ENCODE measurements at regions not wholly inside any gene's neighbourhood (a gene's known extent, or its start where the extent isn't known, plus 50 kb on each side); places are given as distances from the start of the nearest gene placed in this dataset.
A peak's percentile ranks its signal among the peaks of the same experiment; 100 is the strongest.

DNA sequence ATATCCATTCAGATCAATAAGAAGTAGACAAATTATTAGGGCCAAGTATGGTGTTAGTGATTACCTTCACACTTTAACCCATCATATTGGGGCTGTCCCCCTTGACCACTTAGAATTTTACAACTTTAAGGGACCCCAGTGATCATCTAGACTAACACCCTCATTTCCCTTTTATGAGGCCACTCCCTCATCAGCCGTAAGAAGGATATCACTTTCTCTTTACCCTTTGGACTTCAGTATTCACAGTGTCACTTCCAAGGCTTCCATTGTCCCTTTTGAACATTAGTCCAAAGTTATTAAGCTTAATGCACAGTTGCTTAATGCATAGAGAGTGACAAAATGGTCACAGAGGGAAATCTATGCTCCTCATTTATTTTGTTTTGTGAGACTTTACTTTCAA is 172.4 kb upstream of the MPPED2 start:
- Histone ChIP-seq H3K9me3 (peaks cover 0 to 9% (median 0%) of the 10 kb centered on the region in 3 donors), H3K4me1 (no peaks in the 10 kb centered on the region)
- WGBS, 2 donors, result 47 to 54% methylated on average over 1 of the region's 1 CpG

GRCh38 chr11:30758012-30758411 is 171.9 kb upstream of the MPPED2 start:
- no peaks in the 10 kb centered on the region for H3K36me3 ChIP-seq

More for the DNA sequence above, 172.4 kb upstream of the MPPED2 start:
- Histone ChIP-seq H3K27me3 (no peaks in the 10 kb centered on the region), H3K4me3 (no peak overlapping the region), H3K27ac (no peak overlapping the region), H3K36me3 (no peaks in the 10 kb centered on the region)
- DNase-seq, result no peak
- intact Hi-C loops (cut with DNase I), result no loop called here
- TF ChIP-seq, protein P1, sequence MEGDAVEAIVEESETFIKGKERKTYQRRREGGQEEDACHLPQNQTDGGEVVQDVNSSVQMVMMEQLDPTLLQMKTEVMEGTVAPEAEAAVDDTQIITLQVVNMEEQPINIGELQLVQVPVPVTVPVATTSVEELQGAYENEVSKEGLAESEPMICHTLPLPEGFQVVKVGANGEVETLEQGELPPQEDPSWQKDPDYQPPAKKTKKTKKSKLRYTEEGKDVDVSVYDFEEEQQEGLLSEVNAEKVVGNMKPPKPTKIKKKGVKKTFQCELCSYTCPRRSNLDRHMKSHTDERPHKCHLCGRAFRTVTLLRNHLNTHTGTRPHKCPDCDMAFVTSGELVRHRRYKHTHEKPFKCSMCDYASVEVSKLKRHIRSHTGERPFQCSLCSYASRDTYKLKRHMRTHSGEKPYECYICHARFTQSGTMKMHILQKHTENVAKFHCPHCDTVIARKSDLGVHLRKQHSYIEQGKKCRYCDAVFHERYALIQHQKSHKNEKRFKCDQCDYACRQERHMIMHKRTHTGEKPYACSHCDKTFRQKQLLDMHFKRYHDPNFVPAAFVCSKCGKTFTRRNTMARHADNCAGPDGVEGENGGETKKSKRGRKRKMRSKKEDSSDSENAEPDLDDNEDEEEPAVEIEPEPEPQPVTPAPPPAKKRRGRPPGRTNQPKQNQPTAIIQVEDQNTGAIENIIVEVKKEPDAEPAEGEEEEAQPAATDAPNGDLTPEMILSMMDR (IDR thresholded peaks at IDR 0.05), result no peak
- TF ChIP-seq POLR2A (IDR thresholded peaks at IDR 0.05), result no peak

DNA sequence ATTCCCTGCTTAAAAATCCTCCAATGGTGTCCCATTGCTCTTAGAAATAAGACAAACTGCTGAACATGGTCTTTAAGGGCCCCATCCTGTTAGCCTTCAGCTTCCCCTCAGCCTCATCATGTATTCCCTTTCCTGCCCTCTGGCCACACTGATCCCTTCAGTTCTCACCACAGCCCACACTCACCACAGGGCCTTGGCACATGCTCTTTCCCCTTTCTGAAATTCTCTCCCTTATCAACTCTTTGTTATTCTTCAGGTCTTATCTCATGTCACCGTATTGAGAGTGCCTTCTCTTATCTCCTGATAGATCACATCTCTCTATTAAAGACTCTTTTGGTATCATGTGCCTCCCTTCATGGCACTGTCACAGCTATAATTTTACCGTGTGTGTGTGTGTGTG is 167.8 kb upstream of the MPPED2 start:
- Histone ChIP-seq H3K4me3 (no peak overlapping the region), H3K9me3 (no peaks in the 10 kb centered on the region), H3K27me3 (no peaks in the 10 kb centered on the region), H3K4me1 (no peaks in the 10 kb centered on the region), H3K27ac (no peak overlapping the region), H3K36me3 (no peaks in the 10 kb centered on the region)
- DNase-seq, result no peak
- no peak for TF ChIP-seq POLR2A (IDR thresholded peaks at IDR 0.05)
- TF ChIP-seq, protein P1 (IDR thresholded peaks at IDR 0.05), result no peak
- WGBS, 2 donors, result 43 to 54% methylated on average over 2 of the region's 2 CpGs
- intact Hi-C loops (cut with DNase I), result no loop called here

More at GRCh38 chr11:30758012-30758411, 171.9 kb upstream of the MPPED2 start:
- TF ChIP-seq, protein P1 (IDR thresholded peaks at IDR 0.05), result no peak
- no peak for TF ChIP-seq POLR2A (IDR thresholded peaks at IDR 0.05)
- Histone ChIP-seq H3K27me3 (no peaks in the 10 kb centered on the region), H3K4me3 (no peak overlapping the region), H3K4me1 (no peaks in the 10 kb centered on the region), H3K9me3 (peaks cover 0 to 9% (median 0%) of the 10 kb centered on the region in 3 donors), H3K27ac (peak overlapping the region in 1 of 4 donors; percentile 3)
- intact Hi-C loops (cut with DNase I), result no loop called here
- 53 to 56% methylated on average over 3 of the region's 3 CpGs for WGBS, 2 donors
- no peak for DNase-seq

GRCh38 chr11:30753504-30753903 is 167.4 kb upstream of the MPPED2 start:
- Histone ChIP-seq H3K4me3 (no peak overlapping the region), H3K36me3 (no peaks in the 10 kb centered on the region), H3K4me1 (no peaks in the 10 kb centered on the region), H3K27me3 (no peaks in the 10 kb centered on the region), H3K27ac (no peak overlapping the region), H3K9me3 (no peaks in the 10 kb centered on the region)
- DNase-seq, result no peak
- WGBS, 2 donors, result 75 to 93% methylated on average over 5 of the region's 5 CpGs
- intact Hi-C loops (cut with DNase I), result no loop called here
- TF ChIP-seq, protein P1 (IDR thresholded peaks at IDR 0.05), result no peak
- no peak for TF ChIP-seq POLR2A (IDR thresholded peaks at IDR 0.05)

- Histone ChIP-seq H3K4me1 (no peaks in the 10 kb centered on the region), H3K9me3 (no peaks in the 10 kb centered on the region), H3K4me3 (no peak overlapping the region), H3K36me3 (no peaks in the 10 kb centered on the region), H3K27ac (no peak overlapping the region), H3K27me3 (no peaks in the 10 kb centered on the region)
- 39 to 41% methylated on average over 2 of the region's 2 CpGs for WGBS, 2 donors
- DNase-seq, result no peak
- intact Hi-C loops (cut with DNase I), result no loop called here
- no peak for TF ChIP-seq POLR2A (IDR thresholded peaks at IDR 0.05)
- TF ChIP-seq, protein P1 (IDR thresholded peaks at IDR 0.05), result no peak
Observed at GRCh38 chr11:30749268-30749667, 163.1 kb upstream of the MPPED2 start.
